Naive thymus-derived CD4-positive, alpha-beta T cell (primary cell): ENCODE measurements at regions not wholly inside any gene's neighbourhood (a gene's known extent, or its start where the extent isn't known, plus 50 kb on each side); places are given as distances from the start of the nearest gene placed in this dataset.

Experiments
- ATAC-seq: fragments of 150-1000 bp; cut with Tn5 transposase; 2 replicates; pipeline ENCODE4 v1.10.0; 2021; ENCODE audit warnings: mild to moderate bottlenecking, moderate library complexity
- CTCF ChIA-PET: fragments of 350-600 bp; sonication (Branson Sonifier 250); formaldehyde crosslinking; loops from one replicate; lab custom pipeline; 2021; ENCODE audit warnings: antibody characterized with exemption; lab: Charles Lee
- POLR2A ChIA-PET: fragments of 350-600 bp; sonication (Branson Sonifier 250); formaldehyde crosslinking; loops from one replicate; lab custom pipeline; 2021; ENCODE audit warnings: antibody characterized with exemption, inconsistent platforms; lab: Charles Lee
- DNase-seq, 9 donors: peaks; one replicate each; pipeline versions ENCODE4 v3.0.0 to v3.0.0-alpha.2; 2020 to 2022; ENCODE audit warnings: mixed read lengths in 1 of 9
- H3K27ac ChIP-seq: one replicate; pipeline ENCODE4 v1.7.0; 2013; ENCODE audit warnings: mild to moderate bottlenecking, low read depth, low read length, moderate library complexity
- H3K27me3 ChIP-seq, 2 donors: one replicate each; pipeline ENCODE4 v1.7.0; 2013; ENCODE audit warnings: low read length in 2 of 2, mild to moderate bottlenecking in 2 of 2, moderate library complexity in 2 of 2; ENCODE audit not compliant: control insufficient read depth in 2 of 2, insufficient read depth in 2 of 2
- H3K36me3 ChIP-seq, 3 experiments: 1 replicate in 2 of 3; 2 replicates in 1 of 3; pipeline ENCODE4 v1.7.0; 2013; ENCODE audit warnings: low read length in 3 of 3, mild to moderate bottlenecking in 3 of 3, moderate library complexity in 1 of 3; ENCODE audit not compliant: insufficient read depth in 3 of 3, control insufficient read depth in 2 of 3
- H3K4me1 ChIP-seq, 2 donors: one replicate each; pipeline ENCODE4 v1.7.0; 2013; ENCODE audit warnings: low read length in 2 of 2, mild to moderate bottlenecking in 2 of 2, moderate library complexity in 1 of 2; ENCODE audit not compliant: control insufficient read depth in 2 of 2, insufficient read depth in 2 of 2
- H3K4me3 ChIP-seq: 2 replicates; pipeline ENCODE4 v1.7.0; 2013; ENCODE audit warnings: mild to moderate bottlenecking, low read length
- H3K9me3 ChIP-seq, 3 experiments: 1 replicate in 2 of 3; 2 replicates in 1 of 3; pipeline ENCODE4 v1.7.0; 2013; ENCODE audit warnings: low read length in 3 of 3; ENCODE audit not compliant: control insufficient read depth in 2 of 3
- H3K27ac Mint-ChIP-seq, 9 donors: one replicate each; pipeline ENCODE4 v1.8.0; 2020 to 2022; ENCODE audit warnings: mixed read lengths in 9 of 9, mild to moderate bottlenecking in 8 of 9, moderate library complexity in 5 of 9, inconsistent platforms in 2 of 9
- H3K27me3 Mint-ChIP-seq, 5 donors: one replicate each; pipeline ENCODE4 v1.8.0; 2021 to 2022; ENCODE audit warnings: mixed read lengths in 5 of 5, mild to moderate bottlenecking in 1 of 5
- H3K36me3 Mint-ChIP-seq, 5 donors: one replicate each; pipeline ENCODE4 v1.8.0; 2020 to 2022; ENCODE audit warnings: mixed read lengths in 5 of 5, mild to moderate bottlenecking in 3 of 5, inconsistent platforms in 1 of 5
- H3K4me1 Mint-ChIP-seq, 7 donors: one replicate each; pipeline ENCODE4 v1.8.0; 2020 to 2022; ENCODE audit warnings: mixed read lengths in 7 of 7, mild to moderate bottlenecking in 3 of 7, inconsistent platforms in 1 of 7
- H3K4me3 Mint-ChIP-seq, 10 donors: one replicate each; pipeline ENCODE4 v1.8.0; 2020 to 2022; ENCODE audit warnings: mild to moderate bottlenecking in 10 of 10, mixed read lengths in 10 of 10, moderate library complexity in 6 of 10, inconsistent platforms in 2 of 10
- H3K9me3 Mint-ChIP-seq, 11 donors: one replicate each; pipeline ENCODE4 v1.8.0; 2020 to 2022; ENCODE audit warnings: mixed read lengths in 11 of 11, mild to moderate bottlenecking in 4 of 11, inconsistent platforms in 1 of 11, moderate library complexity in 1 of 11
- intact Hi-C, 2 donors: fragments of 100-400 bp; cut with micrococcal nuclease; formaldehyde crosslinking; loops; one replicate each; pipeline ENCODE4 v1.15.1; 2023

- peaks cover 0 to 4% (median 0%) of the 10 kb centered on the region in 5 donors for H3K36me3 Mint-ChIP-seq
- peaks cover 0 to 3% (median 0%) of the 10 kb centered on the region in 11 donors for H3K9me3 Mint-ChIP-seq
- DNase-seq (peak in 3 of 9 donors; percentile 16 to 37 (median 24)), ATAC-seq (no peak)
- Histone ChIP-seq H3K36me3 (no peaks in the 10 kb centered on the region), H3K27ac (no peak overlapping the region), H3K9me3 (no peaks in the 10 kb centered on the region), H3K4me1 (no peaks in the 10 kb centered on the region), H3K4me3 (no peak overlapping the region), H3K27me3 (no peaks in the 10 kb centered on the region)
- no peaks in the 10 kb centered on the region for H3K27me3 Mint-ChIP-seq
- no peak overlapping the region for H3K4me3 Mint-ChIP-seq
- intact Hi-C loops, result loop anchor here (1.0 to 5.0 kb wide), 3 partner anchors 104 to 296 kb away; partner anchors contain the start of gene AGA (in 1 of the 2)
- no peak overlapping the region for H3K27ac Mint-ChIP-seq
- POLR2A ChIA-PET, result no interaction called here
- CTCF ChIA-PET, result interaction anchor here (0.9 to 1.0 kb wide), 2 partner anchors 14 to 181 kb away, joined by 3 read pairs; no protein-coding TSS in a partner anchor
- H3K4me1 Mint-ChIP-seq, result no peaks in the 10 kb centered on the region
Observed at GRCh38 chr4:177546745-177547144, 104.5 kb upstream of the AGA start.

GRCh38 chr4:177547985-177548384 is 105.7 kb upstream of the AGA start:
- no peak for ATAC-seq
- Histone ChIP-seq H3K4me1 (no peaks in the 10 kb centered on the region), H3K9me3 (no peaks in the 10 kb centered on the region), H3K36me3 (no peaks in the 10 kb centered on the region), H3K27ac (no peak overlapping the region), H3K4me3 (no peak overlapping the region), H3K27me3 (no peaks in the 10 kb centered on the region)
- Mint-ChIP-seq H3K27ac (no peak overlapping the region), H3K9me3 (peaks cover 0 to 5% (median 0%) of the 10 kb centered on the region in 11 donors), H3K27me3 (no peaks in the 10 kb centered on the region), H3K4me3 (no peak overlapping the region), H3K4me1 (no peaks in the 10 kb centered on the region), H3K36me3 (no peaks in the 10 kb centered on the region)
- intact Hi-C loops, result loop anchor here (2.0 to 5.0 kb wide), 2 partner anchors 106 to 297 kb away; partner anchors contain the start of gene AGA (in 1 of the 2)
- DNase-seq, result no peak
- CTCF ChIA-PET, result interaction anchor here (0.8 kb wide), 1 partner anchor 208 kb away, joined by 3 read pairs; no protein-coding TSS in a partner anchor
- POLR2A ChIA-PET, result no interaction called here

- Mint-ChIP-seq H3K27ac (peak overlapping the region in 1 of 9 donors; percentile 59), H3K36me3 (peaks cover 0 to 8% (median 0%) of the 10 kb centered on the region in 5 donors), H3K27me3 (no peaks in the 10 kb centered on the region), H3K4me1 (no peaks in the 10 kb centered on the region), H3K9me3 (peaks cover 0 to 2% (median 0%) of the 10 kb centered on the region in 11 donors), H3K4me3 (no peak overlapping the region)
- H3K4me1 ChIP-seq, result no peaks in the 10 kb centered on the region
- H3K4me3 ChIP-seq, result no peak overlapping the region
- H3K27ac ChIP-seq, result no peak overlapping the region
- CTCF ChIA-PET, result interaction anchor here (0.8 kb wide), 1 partner anchor 162 kb away, joined by 3 read pairs; no protein-coding TSS in a partner anchor
- peak in 4 of 9 donors; percentile 1 to 13 (median 6) for DNase-seq
- no peaks in the 10 kb centered on the region for H3K27me3 ChIP-seq
- POLR2A ChIA-PET, result no interaction called here
- H3K36me3 ChIP-seq, result no peaks in the 10 kb centered on the region
- no peak for ATAC-seq
- intact Hi-C loops, result no loop called here
- no peaks in the 10 kb centered on the region for H3K9me3 ChIP-seq
Observed at GRCh38 chr4:177555007-177555574, 112.9 kb upstream of the AGA start.

GRCh38 chr4:177557416-177557815 is 115.2 kb upstream of the AGA start:
- ChIA-PET CTCF (no interaction called here), POLR2A (no interaction called here)
- Mint-ChIP-seq H3K27ac (no peak overlapping the region), H3K4me1 (no peaks in the 10 kb centered on the region), H3K4me3 (no peak overlapping the region), H3K36me3 (peaks cover 0 to 8% (median 0%) of the 10 kb centered on the region in 5 donors), H3K9me3 (peaks cover 0 to 2% (median 0%) of the 10 kb centered on the region in 11 donors), H3K27me3 (no peaks in the 10 kb centered on the region)
- DNase-seq, result no peak
- Histone ChIP-seq H3K27ac (no peak overlapping the region), H3K4me3 (no peak overlapping the region), H3K36me3 (no peaks in the 10 kb centered on the region), H3K9me3 (no peaks in the 10 kb centered on the region), H3K4me1 (no peaks in the 10 kb centered on the region), H3K27me3 (no peaks in the 10 kb centered on the region)
- ATAC-seq, result no peak
- intact Hi-C loops, result no loop called here

GRCh38 chr4:177558995-177559394 is 116.8 kb upstream of the AGA start:
- Mint-ChIP-seq H3K4me3 (no peak overlapping the region), H3K4me1 (no peaks in the 10 kb centered on the region), H3K9me3 (no peaks in the 10 kb centered on the region), H3K27ac (no peak overlapping the region), H3K36me3 (peaks cover 0 to 8% (median 0%) of the 10 kb centered on the region in 5 donors), H3K27me3 (no peaks in the 10 kb centered on the region)
- H3K9me3 ChIP-seq, result no peaks in the 10 kb centered on the region
- CTCF ChIA-PET, result no interaction called here
- POLR2A ChIA-PET, result no interaction called here
- intact Hi-C loops, result no loop called here
- DNase-seq, result no peak
- H3K4me1 ChIP-seq, result no peaks in the 10 kb centered on the region
- H3K4me3 ChIP-seq, result no peak overlapping the region
- H3K27ac ChIP-seq, result no peak overlapping the region
- no peak for ATAC-seq
- H3K27me3 ChIP-seq, result no peaks in the 10 kb centered on the region
- no peaks in the 10 kb centered on the region for H3K36me3 ChIP-seq

GRCh38 chr4:177562163-177562562 is 119.9 kb upstream of the AGA start:
- no peak overlapping the region for H3K27ac ChIP-seq
- Mint-ChIP-seq H3K27ac (no peak overlapping the region), H3K4me3 (no peak overlapping the region), H3K36me3 (peaks cover 0 to 6% (median 0%) of the 10 kb centered on the region in 5 donors), H3K4me1 (no peaks in the 10 kb centered on the region), H3K9me3 (peaks cover 0 to 3% (median 0%) of the 10 kb centered on the region in 11 donors), H3K27me3 (no peaks in the 10 kb centered on the region)
- ChIA-PET POLR2A (no interaction called here), CTCF (no interaction called here)
- ATAC-seq, result no peak
- H3K9me3 ChIP-seq, result no peaks in the 10 kb centered on the region
- H3K4me1 ChIP-seq, result no peaks in the 10 kb centered on the region
- H3K36me3 ChIP-seq, result no peaks in the 10 kb centered on the region
- intact Hi-C loops, result no loop called here
- no peak overlapping the region for H3K4me3 ChIP-seq
- DNase-seq, result no peak
- no peaks in the 10 kb centered on the region for H3K27me3 ChIP-seq

GRCh38 chr4:177562859-177563258 is 120.6 kb upstream of the AGA start:
- Histone ChIP-seq H3K36me3 (no peaks in the 10 kb centered on the region), H3K27ac (no peak overlapping the region), H3K27me3 (no peaks in the 10 kb centered on the region), H3K9me3 (no peaks in the 10 kb centered on the region), H3K4me3 (no peak overlapping the region), H3K4me1 (no peaks in the 10 kb centered on the region)
- DNase-seq (no peak), ATAC-seq (no peak)
- no peaks in the 10 kb centered on the region for H3K4me1 Mint-ChIP-seq
- H3K4me3 Mint-ChIP-seq, result no peak overlapping the region
- intact Hi-C loops, result no loop called here
- CTCF ChIA-PET, result no interaction called here
- peaks cover 0 to 5% (median 0%) of the 10 kb centered on the region in 11 donors for H3K9me3 Mint-ChIP-seq
- H3K27me3 Mint-ChIP-seq, result no peaks in the 10 kb centered on the region
- peaks cover 0 to 3% (median 0%) of the 10 kb centered on the region in 5 donors for H3K36me3 Mint-ChIP-seq
- no peak overlapping the region for H3K27ac Mint-ChIP-seq
- POLR2A ChIA-PET, result no interaction called here
